ENCODE measurements at regions not wholly inside any gene's neighbourhood (a gene's known extent, or its start where the extent isn't known, plus 50 kb on each side); places are given as distances from the start of the nearest gene placed in this dataset.

DNA sequence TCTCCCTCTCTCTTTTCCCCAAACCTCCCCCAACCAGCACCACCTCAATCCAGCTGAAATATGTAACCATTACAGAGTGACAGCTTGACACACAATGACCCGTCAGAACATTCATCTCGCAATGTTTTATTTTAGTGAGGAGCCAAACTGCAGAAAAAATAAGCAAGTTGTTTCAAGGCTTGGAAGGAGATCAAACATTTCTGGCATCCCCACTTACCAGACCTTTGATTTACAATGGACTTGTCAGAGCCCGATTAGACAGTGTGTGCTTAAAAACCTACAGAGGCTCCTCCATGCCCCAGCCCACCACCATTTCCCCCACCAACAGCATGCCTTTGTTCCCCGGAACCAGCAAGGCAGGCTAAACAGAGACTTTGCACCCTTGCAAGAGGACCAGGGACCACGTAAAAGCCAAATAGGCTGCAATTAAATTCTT lies 382.8 kb upstream of the ZNF507 start:
- in situ Hi-C loops (cut with HindIII; ENCODE audit: low sequenced_read_pairs) = no loop called here

DNA sequence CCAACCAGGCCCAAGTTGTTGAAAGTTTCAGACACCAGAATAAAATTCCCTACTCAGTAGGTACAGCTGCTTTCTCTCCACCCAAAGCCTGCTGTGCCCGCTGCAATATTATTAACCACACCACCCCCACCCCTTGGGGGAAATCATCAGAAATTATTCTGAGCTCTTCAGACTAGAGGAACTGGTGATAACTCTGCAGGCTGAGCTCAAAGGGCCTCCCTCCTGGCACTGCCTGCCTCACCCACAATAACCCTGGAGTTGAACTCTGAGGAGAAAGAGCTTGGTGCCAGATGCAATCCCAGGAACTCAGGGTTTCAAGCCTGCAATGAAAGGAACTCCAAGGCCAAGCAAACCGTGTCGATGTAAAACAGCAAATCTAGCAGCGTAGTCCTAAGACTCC lies 381.7 kb upstream of the ZNF507 start:
- in situ Hi-C loops (cut with HindIII; ENCODE audit: low sequenced_read_pairs) = no loop called here

DNA sequence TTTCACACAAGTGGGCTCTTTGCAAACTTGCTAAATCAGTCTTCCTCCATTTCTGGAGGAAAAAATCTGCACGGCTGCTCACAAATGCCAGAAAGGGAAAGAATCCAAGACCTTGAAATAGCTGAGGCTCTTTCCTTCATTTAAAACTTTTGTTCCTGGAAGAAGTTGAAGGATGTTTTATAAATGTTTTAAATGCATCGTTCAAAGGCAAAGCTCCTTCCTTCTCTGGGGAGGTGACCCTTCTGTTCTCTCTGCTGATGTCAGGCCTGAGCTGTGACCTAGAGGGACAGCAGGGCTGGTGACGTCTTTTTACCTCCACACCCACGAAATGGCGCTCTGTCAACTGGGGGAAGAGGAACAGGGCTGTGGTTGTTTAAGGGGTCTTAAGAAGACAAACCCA lies 376.4 kb upstream of the ZNF507 start:
- in situ Hi-C loops (cut with HindIII; ENCODE audit: low sequenced_read_pairs) = no loop called here

DNA sequence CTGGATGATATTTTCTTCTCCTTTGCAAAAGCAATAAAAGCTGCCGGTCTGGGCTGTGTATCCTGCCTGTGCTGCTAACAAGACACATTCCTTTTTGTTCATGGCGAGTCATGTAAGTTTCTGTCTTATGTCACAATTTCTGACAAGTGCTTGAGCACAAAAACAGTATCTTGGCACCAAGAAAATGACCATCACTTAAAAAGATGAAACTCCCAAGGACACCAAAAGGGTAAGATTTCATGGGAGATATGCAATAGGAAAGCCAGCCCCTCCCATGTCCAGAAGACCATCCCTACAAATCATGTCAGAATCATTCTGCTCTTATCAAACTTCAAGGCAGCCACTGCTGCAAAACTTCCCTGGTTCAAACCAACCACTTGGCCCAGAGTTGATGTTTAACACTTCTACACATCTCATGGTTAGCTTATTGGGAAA lies 375.4 kb upstream of the ZNF507 start:
- in situ Hi-C loops (cut with HindIII; ENCODE audit: low sequenced_read_pairs) = no loop called here

DNA sequence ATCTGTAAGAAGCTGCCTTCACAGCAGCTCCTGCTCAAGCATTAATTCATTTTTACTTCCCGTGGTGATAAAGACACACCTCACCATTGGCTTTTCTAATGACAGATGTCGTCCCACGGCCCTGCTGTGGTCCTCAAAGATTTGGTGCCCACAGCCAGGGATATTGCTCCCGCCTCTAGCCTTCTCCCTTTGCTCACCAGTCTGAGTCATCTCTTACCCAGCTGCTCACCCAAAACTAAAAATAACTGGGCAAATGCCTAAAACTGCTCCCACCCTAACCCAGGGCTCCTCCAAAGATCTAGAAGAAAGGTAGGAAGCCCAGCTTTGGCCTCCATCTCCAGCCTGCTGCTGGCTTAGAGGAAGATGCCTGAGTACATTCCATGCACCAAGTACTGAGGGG lies 371.1 kb upstream of the ZNF507 start:
- in situ Hi-C loops (cut with HindIII; ENCODE audit: low sequenced_read_pairs) = no loop called here

DNA sequence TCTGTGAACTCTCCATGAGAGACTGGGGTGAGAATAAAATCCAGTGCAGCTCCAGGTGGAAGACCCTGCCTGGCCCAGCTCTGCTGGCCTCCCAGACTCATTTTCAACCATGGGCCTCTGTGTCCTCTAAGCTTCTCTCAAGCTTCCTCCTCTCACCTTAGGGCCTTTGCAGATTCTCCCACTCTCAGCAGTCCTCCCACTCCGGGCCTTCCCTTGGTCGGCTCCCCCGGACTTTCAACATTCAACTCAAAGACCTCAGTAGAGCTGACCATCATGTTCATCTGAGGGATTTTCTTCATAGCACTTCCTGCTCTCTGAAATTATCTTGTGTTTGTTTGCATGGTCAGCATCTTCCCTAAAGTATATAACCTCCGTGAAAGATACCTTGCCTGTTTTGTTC lies 370.5 kb upstream of the ZNF507 start:
- in situ Hi-C loops (cut with HindIII; ENCODE audit: low sequenced_read_pairs) = no loop called here

DNA sequence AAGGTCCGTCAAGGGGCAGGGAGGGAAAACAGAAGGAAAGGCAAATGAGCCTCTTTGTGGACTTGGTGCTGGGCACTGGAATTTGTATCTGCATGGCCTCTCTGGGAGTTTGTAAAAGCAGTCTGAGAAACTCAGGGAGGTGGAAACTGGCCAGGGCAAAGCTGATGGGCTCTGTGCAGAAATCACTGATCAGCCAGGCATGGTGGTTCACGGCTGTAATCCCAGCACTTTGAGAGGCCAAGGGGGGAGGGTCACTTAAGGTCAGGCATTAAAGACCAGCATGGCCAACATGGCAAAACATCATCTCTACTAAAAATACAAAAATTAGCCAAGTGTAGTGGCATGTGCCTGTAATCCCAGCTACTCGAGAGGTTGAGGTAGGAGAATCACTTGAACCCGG lies 369.9 kb upstream of the ZNF507 start:
- in situ Hi-C loops (cut with HindIII; ENCODE audit: low sequenced_read_pairs) = no loop called here

DNA sequence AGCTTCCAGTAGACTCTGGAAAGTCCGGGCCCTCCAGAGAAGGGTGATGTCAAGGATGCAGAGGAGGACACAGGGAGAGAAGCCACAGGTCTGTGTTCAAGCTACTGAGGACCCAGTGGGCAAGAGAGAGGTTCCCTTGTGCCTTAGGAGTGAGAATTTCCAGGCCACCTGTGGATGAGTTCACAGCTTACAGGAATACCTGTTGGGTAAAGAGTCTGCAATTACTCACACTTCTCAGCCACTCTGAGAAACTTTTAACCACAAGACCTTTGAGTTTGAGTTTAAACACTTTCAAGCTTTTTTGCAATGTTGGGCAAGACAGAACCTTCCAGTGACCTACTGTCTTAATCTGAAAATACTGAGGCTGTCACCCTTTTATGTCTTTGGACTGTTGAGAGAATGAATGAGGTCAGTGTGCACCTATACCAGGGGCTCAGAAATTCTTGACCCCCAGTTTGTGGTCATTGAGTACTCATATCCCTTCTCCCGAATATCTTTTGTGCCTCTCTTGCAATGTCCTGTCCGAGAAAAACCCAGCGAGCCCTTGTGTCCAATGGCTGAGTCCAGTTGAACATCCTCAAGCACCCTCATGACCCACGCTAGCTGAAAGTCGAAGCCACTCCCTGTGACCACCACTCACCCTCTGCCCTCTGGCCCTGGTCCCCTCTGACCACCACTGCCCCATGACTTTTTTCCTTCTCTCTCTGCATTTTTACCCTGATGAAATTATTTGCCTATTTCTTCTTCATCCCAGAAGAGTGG lies 368.5 kb upstream of the ZNF507 start:
- in situ Hi-C loops (cut with HindIII; ENCODE audit: low sequenced_read_pairs) = no loop called here

DNA sequence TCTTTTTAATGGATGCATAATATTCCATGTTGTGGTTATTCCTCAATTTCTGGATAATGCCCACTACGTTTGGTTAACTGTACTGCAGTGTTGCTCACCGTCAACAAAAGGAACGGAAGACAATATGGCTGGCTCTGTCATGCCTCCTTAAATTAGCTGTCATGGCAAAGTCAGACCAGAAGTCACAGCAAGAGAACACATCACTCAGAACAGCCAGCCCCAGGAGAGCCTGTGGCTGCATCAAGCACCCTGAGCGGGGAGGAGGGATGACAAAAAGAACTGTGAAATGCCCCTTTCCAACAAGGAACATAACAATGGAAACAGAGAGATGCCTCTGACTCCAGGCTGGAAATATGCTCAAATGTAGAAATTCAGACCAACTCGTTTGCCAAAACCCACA lies 366.0 kb upstream of the ZNF507 start:
- in situ Hi-C loops (cut with HindIII; ENCODE audit: low sequenced_read_pairs) = no loop called here

DNA sequence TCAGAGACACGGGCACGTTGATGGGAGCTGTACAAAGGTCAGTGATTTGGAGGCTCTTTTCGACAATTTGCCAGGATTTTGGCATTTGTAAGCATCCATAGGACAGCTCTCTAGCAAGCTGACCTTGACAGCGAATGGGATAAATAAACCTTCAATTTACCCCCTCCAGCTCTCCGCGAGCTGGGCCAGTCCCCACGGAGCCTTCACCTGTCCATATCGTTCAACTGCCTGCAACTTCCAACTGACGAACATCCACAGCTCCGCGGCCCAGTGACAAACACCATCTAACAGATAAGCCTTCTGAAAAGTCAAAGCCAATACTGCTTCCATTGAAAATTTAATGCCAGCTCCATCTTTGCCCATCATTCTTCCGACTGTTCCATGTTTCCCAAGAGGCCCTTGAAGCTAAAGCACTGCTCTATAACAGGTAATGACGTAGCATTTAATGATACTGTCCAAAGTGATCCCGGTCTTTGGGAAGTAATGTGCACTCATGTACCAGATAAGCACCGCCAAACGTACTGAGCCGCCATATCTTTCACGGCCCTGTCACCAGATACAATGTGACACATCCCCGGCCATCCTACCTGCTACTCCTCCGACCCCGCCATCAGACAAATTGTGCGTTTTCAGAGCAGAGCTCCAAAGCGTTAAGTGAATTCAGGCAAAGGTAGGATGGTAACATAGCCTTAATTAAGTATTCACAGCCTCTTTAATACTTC lies 365.3 kb upstream of the ZNF507 start:
- in situ Hi-C loops (cut with HindIII; ENCODE audit: low sequenced_read_pairs) = no loop called here

DNA sequence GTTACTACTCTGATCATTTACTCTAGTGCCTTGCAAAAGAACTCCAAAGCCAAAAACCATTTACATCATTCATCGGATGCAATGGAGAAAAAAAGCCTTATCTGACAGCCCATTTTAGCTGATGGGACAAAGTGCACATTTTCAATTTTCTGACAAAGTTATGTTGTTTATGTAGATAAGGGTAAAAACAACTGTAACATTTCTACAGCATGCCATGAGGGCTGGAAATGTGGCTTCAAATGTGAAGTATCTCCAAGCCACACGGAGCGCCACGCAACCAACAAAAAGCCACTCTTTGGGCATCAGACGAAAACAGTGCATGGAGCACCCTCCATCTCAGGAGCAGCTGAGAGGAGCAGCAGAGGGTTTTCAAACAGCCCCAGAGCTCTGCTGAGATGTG lies 364.6 kb upstream of the ZNF507 start:
- in situ Hi-C loops (cut with HindIII; ENCODE audit: low sequenced_read_pairs) = no loop called here

DNA sequence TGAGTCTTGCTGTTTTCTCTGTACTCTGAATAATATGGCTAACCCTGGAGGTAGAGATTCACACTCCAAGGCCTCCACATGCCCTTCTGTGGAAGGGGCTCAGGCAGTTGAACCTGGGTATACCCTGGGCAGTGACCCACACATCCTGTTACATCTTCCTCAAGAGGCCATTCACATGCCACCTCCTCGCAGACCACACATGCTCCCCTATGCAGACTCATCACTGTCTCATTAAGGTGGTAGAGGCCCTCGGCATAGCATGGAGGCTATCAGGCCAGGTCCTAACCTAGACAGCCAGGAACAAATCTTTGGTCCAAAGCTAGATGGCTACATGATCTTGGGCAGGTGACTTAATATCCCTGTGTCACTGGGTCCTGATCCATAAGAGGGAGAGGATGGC lies 363.9 kb upstream of the ZNF507 start:
- in situ Hi-C loops (cut with HindIII; ENCODE audit: low sequenced_read_pairs) = no loop called here

DNA sequence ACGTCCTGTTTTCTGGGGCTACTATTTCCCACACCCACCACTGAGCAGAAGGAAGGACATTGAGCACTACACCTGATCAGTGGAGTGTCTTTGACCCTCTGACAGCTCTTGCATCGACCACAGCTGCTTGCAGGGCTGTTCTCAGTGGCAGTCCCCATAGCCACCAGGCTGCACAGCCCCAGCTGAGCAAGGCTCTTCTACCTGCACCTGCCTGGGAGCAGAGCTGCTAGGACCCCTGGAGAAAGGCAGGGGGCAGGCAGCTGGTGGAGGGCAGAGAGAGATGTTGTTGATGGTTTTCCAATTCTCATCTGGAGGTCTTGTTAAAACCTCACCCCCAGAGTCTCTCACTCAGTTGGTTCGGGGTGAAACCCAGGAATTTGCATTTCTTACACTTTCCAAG lies 361.8 kb upstream of the ZNF507 start:
- in situ Hi-C loops (cut with HindIII; ENCODE audit: low sequenced_read_pairs) = no loop called here

DNA sequence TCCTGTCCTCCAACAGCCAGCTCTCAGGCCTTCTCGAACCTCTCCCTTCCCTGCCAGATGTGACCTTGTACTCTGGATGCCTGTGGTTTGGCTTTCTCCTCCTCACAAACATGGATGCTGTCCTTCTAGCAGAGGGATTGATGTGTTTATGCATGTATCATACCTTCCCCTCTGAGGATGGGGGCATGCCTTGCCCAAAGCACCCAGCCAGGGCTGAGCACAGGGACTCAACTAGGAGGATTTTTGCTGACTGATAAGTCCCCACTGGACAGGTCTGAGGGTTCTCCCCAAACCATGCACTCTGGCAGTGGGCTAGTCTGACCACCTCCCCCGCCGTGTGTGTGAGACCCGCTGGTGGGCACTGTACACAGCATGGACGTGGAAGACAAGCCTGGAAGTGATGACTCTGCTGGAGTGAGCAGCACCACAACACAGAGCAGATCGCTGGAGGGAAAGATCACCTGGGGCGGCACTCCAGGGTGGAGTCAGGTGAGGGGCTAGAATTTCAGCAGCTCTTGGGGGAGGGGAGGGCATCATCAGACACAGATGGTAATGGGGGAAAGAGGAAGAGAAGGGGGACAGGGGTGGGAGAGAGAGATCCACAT lies 360.3 kb upstream of the ZNF507 start:
- in situ Hi-C loops (cut with HindIII; ENCODE audit: low sequenced_read_pairs) = no loop called here

DNA sequence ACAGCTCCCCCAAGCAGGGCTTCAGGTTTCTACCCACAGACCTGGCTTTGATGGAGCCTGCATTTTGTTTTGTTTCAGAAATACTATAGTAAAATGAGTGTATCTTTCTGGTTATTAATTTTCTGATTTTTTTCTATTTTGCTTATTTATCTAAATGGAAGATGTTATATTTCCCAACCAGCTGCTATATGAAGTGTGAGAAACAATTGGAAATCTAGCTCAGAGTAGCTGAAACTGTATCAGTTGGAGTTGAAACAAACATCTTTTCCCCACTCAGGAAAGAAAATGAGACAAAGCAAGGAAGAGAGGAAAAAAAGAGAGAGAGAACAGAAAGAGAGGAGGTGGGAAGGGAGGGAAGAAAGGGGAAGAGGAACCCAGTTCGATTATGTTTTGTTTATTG lies 358.5 kb upstream of the ZNF507 start:
- in situ Hi-C loops (cut with HindIII; ENCODE audit: low sequenced_read_pairs) = no loop called here

DNA sequence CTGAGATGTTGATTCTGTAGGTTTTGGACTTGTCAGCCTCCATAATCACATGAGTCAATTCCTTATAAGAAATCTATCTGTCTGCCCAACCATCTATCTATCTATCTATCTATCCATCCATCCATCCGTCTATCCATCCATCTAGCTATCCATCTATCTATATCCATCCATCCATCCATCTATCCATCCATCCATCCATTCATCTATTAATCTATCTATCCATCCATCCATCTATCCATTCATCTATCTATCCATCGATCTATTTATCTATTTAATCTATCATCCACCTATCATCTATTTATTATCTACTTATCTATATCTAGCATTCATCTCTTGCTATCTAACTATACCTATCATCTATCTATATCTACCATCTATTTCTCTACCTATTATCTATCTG lies 357.2 kb upstream of the ZNF507 start:
- in situ Hi-C loops (cut with HindIII; ENCODE audit: low sequenced_read_pairs) = no loop called here

DNA sequence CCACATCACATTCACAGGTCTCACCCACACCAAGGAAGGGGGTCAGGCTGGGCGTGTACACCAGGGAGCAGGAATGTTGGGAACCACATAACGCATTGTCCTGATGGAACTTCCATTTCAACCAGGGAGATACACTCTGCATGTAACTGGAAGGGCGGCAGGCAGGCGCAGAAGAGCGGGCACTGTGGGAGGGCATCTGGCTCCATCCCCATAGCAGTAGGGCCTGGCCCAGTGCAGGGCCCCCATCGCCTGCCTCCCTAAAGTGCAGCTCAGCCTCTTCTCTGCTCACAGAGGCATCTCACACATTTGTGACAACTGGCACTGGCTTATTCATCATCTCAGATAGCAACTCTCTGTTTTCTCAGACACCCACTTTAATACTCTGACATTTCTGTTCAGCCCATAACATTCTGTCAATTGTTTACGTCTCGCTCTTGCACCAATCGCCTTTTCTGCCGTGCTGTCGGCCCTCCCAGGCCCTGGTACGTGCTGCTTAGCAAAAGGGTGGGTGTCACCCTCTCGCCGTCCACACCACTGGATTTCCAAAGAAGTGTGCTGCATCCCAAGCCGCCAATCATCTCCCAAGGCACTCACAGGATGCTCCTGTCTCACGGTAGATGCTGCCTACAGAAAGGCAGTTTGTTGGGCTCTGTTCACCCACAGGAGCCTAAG lies 353.3 kb upstream of the ZNF507 start:
- in situ Hi-C loops (cut with HindIII; ENCODE audit: low sequenced_read_pairs) = no loop called here

DNA sequence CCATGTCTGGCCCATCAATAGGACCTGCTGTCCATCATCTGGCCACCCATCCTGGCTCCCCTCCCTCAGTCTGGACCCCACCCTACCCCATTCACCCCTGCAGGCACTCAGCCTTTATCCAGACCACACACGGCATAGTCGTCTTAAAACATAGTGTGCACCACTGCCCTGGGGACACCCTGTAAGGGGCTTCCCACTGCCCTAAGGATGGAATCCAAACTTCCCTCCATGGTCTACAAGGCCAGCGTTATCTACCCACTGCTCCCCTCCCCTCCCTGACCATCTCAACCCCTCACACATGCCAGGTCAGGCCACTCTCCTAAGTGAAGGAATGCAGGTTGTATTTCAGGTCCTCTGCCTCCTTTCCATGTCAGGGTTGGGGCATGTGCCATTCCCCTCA lies 352.7 kb upstream of the ZNF507 start:
- in situ Hi-C loops (cut with HindIII; ENCODE audit: low sequenced_read_pairs) = no loop called here

DNA sequence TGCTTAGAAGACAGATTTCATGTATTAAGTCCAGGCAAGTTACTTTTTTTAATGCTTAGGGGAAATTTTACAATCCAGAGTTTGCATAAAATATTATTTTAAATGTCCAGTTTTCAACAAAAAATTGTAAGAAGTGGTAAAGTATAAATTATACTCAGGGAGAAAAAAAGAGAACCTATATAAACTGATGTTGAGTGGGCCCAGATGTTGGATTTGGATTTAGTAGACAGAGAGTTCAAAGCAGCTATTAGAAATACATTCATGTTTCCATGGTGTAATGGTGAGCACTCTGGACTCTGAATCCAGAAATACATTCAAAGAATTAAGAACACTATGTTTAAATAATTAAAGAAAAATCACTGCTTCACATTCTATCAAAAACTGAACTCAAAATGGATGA lies 349.9 kb upstream of the ZNF507 start:
- in situ Hi-C loops (cut with HindIII; ENCODE audit: low sequenced_read_pairs) = no loop called here

DNA sequence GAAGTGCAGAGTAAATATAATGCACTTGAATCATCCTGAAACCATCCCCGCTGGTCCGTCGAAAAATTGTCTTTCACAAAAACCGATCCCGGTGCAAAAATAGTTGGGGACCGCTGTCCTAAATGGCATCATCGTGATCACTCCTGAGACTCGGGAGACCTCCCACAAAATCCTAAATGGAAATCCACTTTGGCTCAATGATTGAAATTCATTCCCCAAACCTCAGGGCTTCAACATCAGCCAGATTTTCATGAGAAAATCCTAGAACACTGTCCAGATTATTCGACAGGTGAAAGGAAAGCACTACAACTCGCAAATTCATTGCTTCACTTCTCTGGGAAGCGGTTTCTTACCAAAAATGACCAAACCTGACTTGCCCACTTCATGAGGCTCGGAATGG lies 335.3 kb upstream of the ZNF507 start:
- in situ Hi-C loops (cut with HindIII; ENCODE audit: low sequenced_read_pairs) = no loop called here

DNA sequence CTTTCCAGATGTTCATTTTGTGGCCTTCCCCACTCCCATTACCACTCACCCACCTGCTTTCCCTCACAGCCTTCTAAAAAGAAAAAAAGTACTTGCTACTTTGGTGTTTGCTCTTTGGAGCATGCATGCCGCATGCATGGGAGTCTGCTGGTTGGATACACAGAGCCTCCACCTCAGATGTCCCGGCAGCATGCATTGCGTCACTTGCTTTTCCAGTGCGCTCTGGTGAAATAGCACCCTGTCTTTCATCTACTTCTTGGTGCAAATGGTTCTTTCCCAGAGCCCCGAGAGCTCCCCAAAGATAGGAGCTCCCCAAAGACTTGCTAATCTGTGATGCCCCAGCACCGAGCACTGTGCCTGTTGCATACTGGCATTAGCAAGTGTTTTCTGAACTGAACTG lies 333.2 kb upstream of the ZNF507 start:
- in situ Hi-C loops (cut with HindIII; ENCODE audit: low sequenced_read_pairs) = no loop called here

All from DLD1 (cell line).